Kidney epithelial cell (primary cell): ENCODE measurements at regions not wholly inside any gene's neighbourhood (a gene's known extent, or its start where the extent isn't known, plus 50 kb on each side); places are given as distances from the start of the nearest gene placed in this dataset.

Experiments used
- DNase-seq: peaks from one replicate; pipeline ENCODE4 v3.0.0-alpha.2; 2010; ENCODE audit warnings: low read depth
- H3K27me3 ChIP-seq: 2 replicates; pipeline ENCODE4 v1.6.0; 2011; ENCODE audit warnings: low read length; ENCODE audit not compliant: control insufficient read depth, insufficient read depth
- H3K36me3 ChIP-seq: 2 replicates; pipeline ENCODE4 v1.5.1; 2011; ENCODE audit warnings: low read length; ENCODE audit not compliant: control insufficient read depth, insufficient read depth
- H3K4me3 ChIP-seq: 2 replicates; pipeline ENCODE4 v1.5.1; 2011; ENCODE audit warnings: low read depth, mild to moderate bottlenecking, control low read depth, low read length
- TF ChIP-seq, protein P1 (sequence below): IDR thresholded peaks from 2 replicates; pipeline ENCODE4 v1.5.1; 2011; ENCODE audit warnings: mild to moderate bottlenecking, moderate library complexity, low read length, control low read depth, inconsistent platforms; ENCODE audit not compliant: insufficient read depth, poor library complexity, severe bottlenecking

DNA sequence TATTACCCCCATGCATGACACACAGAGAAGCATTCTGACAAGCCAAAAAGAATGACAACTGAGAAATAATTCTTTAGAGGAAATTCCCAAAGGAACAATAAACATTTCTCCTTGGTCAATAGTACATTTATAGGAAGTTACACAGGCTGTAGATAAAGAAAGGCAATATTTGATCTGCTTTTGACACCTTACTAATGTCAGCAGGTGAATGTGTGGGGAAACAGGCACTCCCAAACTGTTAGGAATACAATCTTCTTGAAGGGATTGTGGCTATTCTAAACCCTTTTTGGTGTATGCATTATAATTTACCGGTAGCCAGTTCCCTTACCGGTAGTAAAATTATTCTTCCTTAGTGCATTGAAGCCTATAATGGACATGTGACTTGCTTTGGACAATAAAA is 116.1 kb upstream of the FTMT start:
- H3K4me3 ChIP-seq: no peak overlapping the region
- no peaks in the 10 kb centered on the region for H3K36me3 ChIP-seq
- TF ChIP-seq, protein P1, sequence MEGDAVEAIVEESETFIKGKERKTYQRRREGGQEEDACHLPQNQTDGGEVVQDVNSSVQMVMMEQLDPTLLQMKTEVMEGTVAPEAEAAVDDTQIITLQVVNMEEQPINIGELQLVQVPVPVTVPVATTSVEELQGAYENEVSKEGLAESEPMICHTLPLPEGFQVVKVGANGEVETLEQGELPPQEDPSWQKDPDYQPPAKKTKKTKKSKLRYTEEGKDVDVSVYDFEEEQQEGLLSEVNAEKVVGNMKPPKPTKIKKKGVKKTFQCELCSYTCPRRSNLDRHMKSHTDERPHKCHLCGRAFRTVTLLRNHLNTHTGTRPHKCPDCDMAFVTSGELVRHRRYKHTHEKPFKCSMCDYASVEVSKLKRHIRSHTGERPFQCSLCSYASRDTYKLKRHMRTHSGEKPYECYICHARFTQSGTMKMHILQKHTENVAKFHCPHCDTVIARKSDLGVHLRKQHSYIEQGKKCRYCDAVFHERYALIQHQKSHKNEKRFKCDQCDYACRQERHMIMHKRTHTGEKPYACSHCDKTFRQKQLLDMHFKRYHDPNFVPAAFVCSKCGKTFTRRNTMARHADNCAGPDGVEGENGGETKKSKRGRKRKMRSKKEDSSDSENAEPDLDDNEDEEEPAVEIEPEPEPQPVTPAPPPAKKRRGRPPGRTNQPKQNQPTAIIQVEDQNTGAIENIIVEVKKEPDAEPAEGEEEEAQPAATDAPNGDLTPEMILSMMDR: no peak
- H3K27me3 ChIP-seq: no peaks in the 10 kb centered on the region
- DNase-seq: no peak

DNA sequence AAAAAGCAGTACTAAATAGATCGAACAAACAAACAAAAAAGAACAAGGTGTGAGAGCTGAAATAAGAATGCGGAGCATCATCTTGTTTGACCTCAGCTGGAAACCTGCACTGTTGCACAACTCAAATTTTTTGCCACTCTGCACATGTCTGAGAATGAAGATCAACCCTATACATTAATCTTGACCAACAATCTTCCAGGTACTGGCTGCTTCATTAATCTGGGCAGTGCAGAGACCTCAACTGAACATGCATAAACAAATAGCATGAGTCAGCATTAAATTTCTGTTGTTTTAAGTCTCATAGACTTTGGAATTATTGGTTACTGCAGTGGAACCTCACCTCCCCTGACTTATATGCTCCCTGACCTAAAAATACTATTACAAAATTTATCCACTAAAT is 114.6 kb upstream of the FTMT start:
- H3K27me3 ChIP-seq: no peaks in the 10 kb centered on the region
- H3K36me3 ChIP-seq: no peaks in the 10 kb centered on the region
- no peak for DNase-seq
- TF ChIP-seq, protein P1: no peak
- H3K4me3 ChIP-seq: no peak overlapping the region

DNA sequence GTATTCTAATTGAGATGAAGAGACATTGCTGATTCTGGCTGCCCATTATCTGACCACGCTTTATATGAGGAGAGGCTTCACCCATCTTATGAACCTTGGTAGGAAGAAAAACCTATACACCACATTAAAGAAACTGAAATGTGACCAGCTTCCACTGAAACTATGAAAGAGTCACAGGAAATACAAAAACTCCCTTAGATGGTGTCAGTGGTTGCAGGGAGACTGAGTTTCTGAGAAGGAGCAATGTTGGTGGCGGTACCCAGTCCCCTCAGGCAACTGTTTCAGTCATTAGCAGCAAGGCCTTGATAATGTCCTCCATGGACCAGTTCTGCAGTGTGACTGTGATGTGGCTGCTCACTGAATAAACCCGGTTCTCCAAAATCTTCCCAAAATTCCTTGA is 110.5 kb upstream of the FTMT start:
- TF ChIP-seq, protein P1: no peak
- no peaks in the 10 kb centered on the region for H3K27me3 ChIP-seq
- no peaks in the 10 kb centered on the region for H3K36me3 ChIP-seq
- DNase-seq: no peak
- no peak overlapping the region for H3K4me3 ChIP-seq

DNA sequence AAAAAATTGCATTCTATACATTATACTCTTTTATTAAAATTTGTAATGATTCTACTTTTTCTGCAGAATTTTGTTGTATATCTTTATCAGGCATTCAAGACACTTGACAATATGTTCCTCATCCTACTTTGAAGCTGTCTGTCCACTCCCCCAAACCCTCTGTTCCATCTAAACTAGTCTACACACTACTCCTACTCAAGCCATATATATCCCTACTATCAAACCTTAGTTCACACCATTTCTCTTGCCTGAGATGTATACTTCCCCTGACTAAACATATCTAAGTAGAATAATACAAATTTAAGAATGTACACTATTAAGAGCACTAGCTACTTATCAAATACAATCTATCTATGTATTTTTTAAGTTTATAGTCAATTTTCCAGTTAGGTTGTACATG is 107.1 kb upstream of the FTMT start:
- Histone ChIP-seq H3K4me3 (no peak overlapping the region), H3K27me3 (no peaks in the 10 kb centered on the region), H3K36me3 (no peaks in the 10 kb centered on the region)
- TF ChIP-seq, protein P1: no peak
- no peak for DNase-seq

DNA sequence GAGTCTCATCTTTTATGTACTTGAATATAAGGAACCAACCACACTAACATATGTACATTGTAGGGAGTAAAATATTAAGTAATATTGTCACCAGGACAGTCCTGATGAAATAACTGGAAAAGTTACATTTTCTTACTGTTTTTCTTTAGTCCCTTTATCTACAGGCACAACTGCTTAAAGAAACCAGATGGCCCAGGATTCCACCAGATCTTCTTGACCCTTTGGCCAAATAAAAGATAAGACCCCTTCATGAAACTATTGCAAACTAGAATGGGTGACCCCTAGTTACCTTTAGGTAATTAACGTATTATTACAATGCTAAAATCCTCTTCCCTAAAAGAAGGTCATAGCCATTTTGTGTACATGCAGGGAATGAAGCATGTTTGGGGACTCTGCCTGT is 106.3 kb upstream of the FTMT start:
- no peaks in the 10 kb centered on the region for H3K36me3 ChIP-seq
- no peak overlapping the region for H3K4me3 ChIP-seq
- H3K27me3 ChIP-seq: no peaks in the 10 kb centered on the region
- no peak for DNase-seq
- TF ChIP-seq, protein P1: no peak

DNA sequence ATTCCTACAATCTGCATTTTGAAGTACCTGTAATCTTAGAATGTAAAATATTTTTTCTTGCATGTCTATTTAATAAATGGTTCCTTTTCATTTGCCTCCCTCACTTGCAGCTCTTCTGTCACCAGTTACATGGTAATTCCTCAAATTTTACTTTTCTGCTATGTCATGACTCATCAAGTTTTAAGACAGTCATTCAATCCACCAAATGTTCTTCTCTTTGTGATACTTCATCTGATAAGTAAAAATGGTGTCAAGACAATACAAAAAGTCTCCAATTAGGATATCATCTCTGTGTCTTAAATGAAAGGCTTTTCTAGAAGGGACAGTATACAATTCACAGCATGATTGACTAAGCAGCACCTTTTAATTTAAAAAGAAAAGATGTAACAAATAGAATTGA is 104.9 kb upstream of the FTMT start:
- TF ChIP-seq, protein P1: no peak
- Histone ChIP-seq H3K36me3 (no peaks in the 10 kb centered on the region), H3K27me3 (no peaks in the 10 kb centered on the region), H3K4me3 (no peak overlapping the region)
- no peak for DNase-seq
